ENCODE measurements at regions not wholly inside any gene's neighbourhood (a gene's known extent, or its start where the extent isn't known, plus 50 kb on each side); places are given as distances from the start of the nearest gene placed in this dataset.

DNA sequence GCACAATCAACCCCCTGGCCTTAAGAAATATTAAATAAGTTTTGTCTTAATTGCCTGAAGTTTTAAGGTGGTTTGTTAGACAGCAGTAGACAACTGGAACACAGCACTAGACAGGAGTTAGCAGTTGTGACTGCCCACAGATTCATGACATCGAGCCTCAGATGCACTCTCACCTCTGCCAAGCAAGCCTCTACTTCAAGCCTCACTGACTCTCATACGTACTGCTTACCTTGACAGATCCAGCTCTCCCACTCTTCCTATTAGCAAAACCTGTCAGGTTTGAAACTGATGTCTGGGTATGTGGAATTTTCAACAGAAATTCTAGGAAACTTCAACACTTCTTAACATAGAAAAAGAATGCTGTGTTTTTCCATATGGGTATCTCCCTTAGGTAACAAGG lies 382.9 kb upstream of the DPH6 start:
- TF ChIP-seq MXI1 (IDR thresholded peaks at IDR 0.05; ENCODE audit: low read depth, low read length) = no peak
- no peak for TF ChIP-seq ZNF785 (CRISPR knock-in tag; IDR thresholded peaks at IDR 0.05)
